Thoracic aorta (tissue), 2 donors: ENCODE measurements at regions not wholly inside any gene's neighbourhood (a gene's known extent, or its start where the extent isn't known, plus 50 kb on each side); places are given as distances from the start of the nearest gene placed in this dataset.

Source experiments
- ATAC-seq: fragments of 150-250 bp; one replicate; pipeline ENCODE4 v1.8.0; 2017; ENCODE audit warnings: low read depth; ENCODE audit not compliant: insufficient number of reproducible peaks, low FRiP score
- DNase-seq: peaks from one replicate; pipeline ENCODE4 v3.0.0-alpha.2; 2020; ENCODE audit warnings: low spot score
- H3K27ac ChIP-seq, 2 donors: fragments of 200-600 bp; sonication (generic); 1 replicate in 1 of 2; 2 replicates in 1 of 2; pipeline ENCODE4 v1.5.1; 2016; ENCODE audit warnings: mild to moderate bottlenecking in 2 of 2, moderate library complexity in 2 of 2
- H3K27me3 ChIP-seq: fragments of 200-600 bp; sonication (generic); replicated peaks from 2 replicates; pipeline ENCODE4 v1.6.0; 2016; ENCODE audit warnings: mild to moderate bottlenecking; ENCODE audit not compliant: insufficient read depth
- H3K36me3 ChIP-seq: fragments of 200-600 bp; sonication (generic); one replicate; pipeline ENCODE4 v1.5.1; 2016
- H3K4me1 ChIP-seq, 2 donors: fragments of 200-600 bp; sonication (generic); 1 replicate in 1 of 2; 2 replicates in 1 of 2; pipeline versions ENCODE4 v1.5.1 to v1.6.0; 2016; ENCODE audit warnings: low read depth in 2 of 2, mild to moderate bottlenecking in 1 of 2; ENCODE audit not compliant: control insufficient read depth in 1 of 2
- H3K4me3 ChIP-seq: fragments of 200-600 bp; sonication (generic); 2 replicates; pipeline ENCODE4 v1.5.1; 2016; ENCODE audit warnings: mild to moderate bottlenecking
- H3K9me3 ChIP-seq: fragments of 200-600 bp; sonication (generic); 2 replicates; pipeline ENCODE4 v1.5.1; 2016
- CTCF ChIP-seq: fragments of 200-600 bp; sonication (generic); IDR thresholded peaks from one replicate; pipeline ENCODE4 v1.5.1; 2019; ENCODE audit warnings: antibody characterized with exemption

- TF ChIP-seq CTCF: no peak
- Histone ChIP-seq H3K9me3 (no peaks in the 10 kb centered on the region), H3K27me3 (no peaks in the 10 kb centered on the region), H3K27ac (no peak overlapping the region), H3K36me3 (no peaks in the 10 kb centered on the region), H3K4me3 (no peak overlapping the region), H3K4me1 (peaks cover 12 to 24% of the 10 kb centered on the region in 2 donors)
- DNase-seq (no peak), ATAC-seq (no peak)
Observed at GRCh38 chr6:153568628-153569027, 437.5 kb upstream of the RGS17 start.

GRCh38 chr6:153564803-153565202, 433.7 kb upstream of the RGS17 start:
- no peaks in the 10 kb centered on the region for H3K36me3 ChIP-seq
- no peak for DNase-seq
- H3K4me3 ChIP-seq: no peak overlapping the region
- H3K4me1 ChIP-seq: peaks cover 12 to 25% of the 10 kb centered on the region in 2 donors
- TF ChIP-seq CTCF: no peak
- ATAC-seq: peak; percentile 36
- no peaks in the 10 kb centered on the region for H3K27me3 ChIP-seq
- peak overlapping the region; percentile 47 to 50 for H3K27ac ChIP-seq
- no peaks in the 10 kb centered on the region for H3K9me3 ChIP-seq

GRCh38 chr6:153563001-153563400, 431.9 kb upstream of the RGS17 start:
- no peak for ATAC-seq
- TF ChIP-seq CTCF: no peak

GRCh38 chr6:153553627-153554026, 422.5 kb upstream of the RGS17 start:
- DNase-seq: no peak
- Histone ChIP-seq H3K4me1 (peaks cover 0 to 11% of the 10 kb centered on the region in 2 donors), H3K9me3 (no peaks in the 10 kb centered on the region), H3K27me3 (no peaks in the 10 kb centered on the region), H3K36me3 (no peaks in the 10 kb centered on the region), H3K4me3 (no peak overlapping the region), H3K27ac (no peak overlapping the region)
- no peak for ATAC-seq
- TF ChIP-seq CTCF: no peak

More at GRCh38 chr6:153563001-153563400, 431.9 kb upstream of the RGS17 start:
- DNase-seq: no peak
- Histone ChIP-seq H3K36me3 (no peaks in the 10 kb centered on the region), H3K27me3 (no peaks in the 10 kb centered on the region), H3K4me3 (no peak overlapping the region), H3K27ac (no peak overlapping the region), H3K9me3 (no peaks in the 10 kb centered on the region), H3K4me1 (peaks cover 12 to 16% of the 10 kb centered on the region in 2 donors)

GRCh38 chr6:153539602-153540001, 408.5 kb upstream of the RGS17 start:
- DNase-seq (no peak), ATAC-seq (no peak)
- H3K27ac ChIP-seq: no peak overlapping the region
- no peaks in the 10 kb centered on the region for H3K36me3 ChIP-seq
- no peak overlapping the region for H3K4me3 ChIP-seq
- no peaks in the 10 kb centered on the region for H3K4me1 ChIP-seq
- H3K27me3 ChIP-seq: no peaks in the 10 kb centered on the region
- H3K9me3 ChIP-seq: peaks cover 3% of the 10 kb centered on the region
- no peak for TF ChIP-seq CTCF
